HG03432 (cell line): ENCODE measurements at regions not wholly inside any gene's neighbourhood (a gene's known extent, or its start where the extent isn't known, plus 50 kb on each side); places are given as distances from the start of the nearest gene placed in this dataset.
"Not testable (repeated sequence)": the region's sequence is repeated elsewhere in the genome, so short reads cannot be mapped to it uniquely, and the experiment has no call there.

Experiments
- ATAC-seq: cut with Tn5 transposase; IDR thresholded peaks from one replicate; pipeline ENCODE4 v1.9.1; 2021; ENCODE audit warnings: mild to moderate bottlenecking, moderate library complexity; ENCODE audit not compliant: unreplicated experiment

- ATAC-seq, result peak; percentile 72
These were observed 92.6 kb upstream of the THOC3 start for GRCh38 chr5:176060472-176061268.

DNA sequence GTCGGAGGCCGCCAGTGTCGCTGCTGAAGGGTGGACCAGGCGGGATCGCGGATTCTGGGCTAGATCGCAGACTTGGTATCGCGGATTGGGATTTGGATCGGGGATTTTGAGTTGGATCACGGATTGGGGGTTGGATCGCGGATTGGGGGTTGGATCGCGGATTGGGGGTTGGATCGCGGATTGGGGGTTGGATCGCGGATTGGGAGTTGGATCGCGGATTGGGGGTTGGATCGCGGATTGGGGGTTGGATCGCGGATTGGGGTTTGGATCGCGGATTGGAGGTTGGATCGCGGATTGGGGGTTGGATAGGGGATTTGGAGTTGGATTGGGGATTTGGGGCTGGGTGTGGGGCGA lies 93.1 kb upstream of the THOC3 start:
- ATAC-seq, result not testable (repeated sequence)

DNA sequence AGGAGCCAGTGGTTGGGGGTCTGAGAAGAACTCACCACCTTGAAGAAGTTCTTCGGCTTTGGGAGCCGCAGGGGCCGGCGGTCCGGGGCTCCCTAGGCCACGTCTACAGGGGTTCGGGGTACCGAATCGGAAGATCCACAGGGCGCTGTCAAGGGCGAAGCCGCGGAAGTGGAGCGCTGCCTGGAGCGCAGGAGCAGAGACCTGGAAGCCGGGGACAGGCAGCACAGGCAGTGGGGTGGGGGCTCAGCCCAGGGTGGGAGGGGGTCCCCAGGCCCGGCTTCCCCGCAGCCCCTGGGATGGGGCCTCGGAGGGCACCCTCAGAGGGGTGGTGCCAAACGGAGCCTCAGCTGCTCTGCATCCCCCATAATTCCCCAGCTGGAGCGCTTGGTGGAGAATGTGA lies 93.5 kb upstream of the THOC3 start:
- ATAC-seq, result not testable (repeated sequence)

GRCh38 chr5:176066262-176066945 lies 98.3 kb upstream of the THOC3 start:
- not testable (repeated sequence) for ATAC-seq

DNA sequence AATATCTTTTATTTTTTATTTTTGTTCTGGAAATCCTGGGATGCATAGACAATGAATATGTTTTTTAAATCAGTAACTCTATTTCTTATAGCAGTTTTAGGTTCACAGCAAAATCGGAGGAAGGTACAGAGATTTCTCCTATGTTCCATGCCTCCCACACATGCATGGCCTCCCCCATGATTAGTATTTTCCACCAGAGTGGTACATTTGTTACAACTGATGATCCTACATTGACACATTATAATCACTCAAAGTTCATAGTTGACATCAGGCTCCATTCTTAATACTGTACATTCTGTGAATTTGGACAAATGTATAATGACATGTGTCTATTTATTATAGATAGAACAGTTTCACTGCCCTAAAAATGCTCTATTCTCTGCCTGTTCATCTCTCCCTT lies 99.0 kb upstream of the THOC3 start:
- not testable (repeated sequence) for ATAC-seq

DNA sequence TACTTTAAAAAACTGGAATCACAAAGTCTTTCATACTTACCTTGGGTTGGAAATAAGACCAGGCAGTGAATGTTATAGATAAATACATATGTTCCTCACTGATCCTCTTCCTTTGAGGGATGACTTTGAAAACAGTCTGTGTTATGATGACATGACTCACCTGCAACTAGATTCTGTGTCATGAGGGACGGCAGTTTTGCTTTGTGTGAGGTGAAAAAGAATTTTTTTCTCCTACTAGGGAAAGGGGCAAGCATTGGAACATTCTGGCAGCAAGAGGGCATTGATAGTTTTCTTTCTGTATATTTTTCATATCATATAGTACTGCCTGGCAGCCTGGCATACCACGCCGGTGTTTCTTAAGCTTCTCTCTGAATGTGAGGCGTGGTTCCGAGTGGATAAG lies 99.8 kb upstream of the THOC3 start:
- ATAC-seq, result not testable (repeated sequence)

DNA sequence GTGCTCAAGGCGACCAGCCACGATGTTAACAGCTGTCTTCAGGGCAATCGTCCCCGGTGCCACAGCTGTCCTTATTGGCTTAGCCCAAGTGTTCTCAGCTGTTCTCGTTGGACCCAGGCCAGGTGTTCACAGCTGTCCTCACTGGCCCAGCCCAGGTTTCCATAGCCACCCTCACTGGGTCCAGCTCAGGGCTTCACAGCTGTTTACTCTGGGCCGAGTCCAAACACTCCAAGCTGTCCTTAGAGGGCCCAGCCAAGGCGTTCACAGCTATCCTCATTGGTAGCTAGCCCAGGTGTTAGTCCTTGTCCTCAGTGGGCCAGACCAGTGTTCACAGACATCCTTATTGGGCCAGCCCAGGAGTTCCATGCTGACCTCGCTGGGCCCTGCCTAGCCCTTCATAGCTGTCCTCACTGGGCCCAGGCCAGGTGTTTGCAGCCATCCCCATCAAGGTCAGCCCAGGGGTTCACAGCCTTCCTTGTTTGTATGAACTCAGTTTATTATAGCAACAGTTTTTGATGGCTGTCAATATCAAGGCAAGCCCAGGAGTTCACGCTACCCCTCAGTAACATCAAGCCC lies 106.0 kb upstream of the THOC3 start:
- ATAC-seq, result not testable (repeated sequence)

DNA sequence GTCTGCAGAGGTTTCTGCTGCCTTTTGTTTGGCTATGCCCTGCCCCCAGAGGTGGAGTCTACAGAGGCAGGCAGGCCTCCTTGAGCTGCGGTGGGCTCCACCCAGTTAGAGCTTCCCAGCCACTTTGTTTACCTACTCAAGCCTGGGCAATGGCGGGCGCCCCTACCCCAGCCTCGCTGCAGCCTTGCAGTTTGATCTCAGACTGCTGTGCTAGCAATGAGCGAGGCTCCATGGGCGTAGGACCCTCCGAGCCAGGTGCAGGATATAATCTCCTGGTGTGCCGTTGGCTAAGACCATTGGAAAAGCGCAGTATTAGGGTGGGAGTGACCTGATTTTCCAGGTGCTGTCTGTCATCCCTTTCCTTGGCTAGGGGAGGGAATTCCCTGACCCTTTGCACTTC lies 115.6 kb upstream of the THOC3 start:
- ATAC-seq, result not testable (repeated sequence)

DNA sequence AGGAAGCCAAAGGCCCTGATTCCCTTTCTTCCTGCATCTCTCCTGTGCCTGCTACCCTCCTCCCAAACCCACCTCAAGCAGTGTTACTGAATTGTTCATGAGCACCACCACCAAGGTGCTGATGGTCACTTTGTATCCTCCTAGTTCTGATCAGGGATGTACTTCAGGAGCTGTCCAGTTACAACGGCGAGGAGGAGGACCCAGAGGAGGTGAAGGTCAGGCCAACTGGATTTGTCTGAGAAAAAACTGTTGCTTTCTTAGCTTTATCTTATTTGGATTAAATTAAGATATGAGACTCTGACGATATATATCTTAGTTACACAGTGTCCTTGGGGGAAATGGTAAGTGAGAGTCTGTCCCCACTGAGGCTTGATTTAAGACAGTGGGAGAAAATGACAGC lies 135.0 kb upstream of the THOC3 start:
- ATAC-seq, result not testable (repeated sequence)

- not testable (repeated sequence) for ATAC-seq
These were observed 125.3 kb upstream of the SIMC1 start for GRCh38 chr5:176112888-176113287.

DNA sequence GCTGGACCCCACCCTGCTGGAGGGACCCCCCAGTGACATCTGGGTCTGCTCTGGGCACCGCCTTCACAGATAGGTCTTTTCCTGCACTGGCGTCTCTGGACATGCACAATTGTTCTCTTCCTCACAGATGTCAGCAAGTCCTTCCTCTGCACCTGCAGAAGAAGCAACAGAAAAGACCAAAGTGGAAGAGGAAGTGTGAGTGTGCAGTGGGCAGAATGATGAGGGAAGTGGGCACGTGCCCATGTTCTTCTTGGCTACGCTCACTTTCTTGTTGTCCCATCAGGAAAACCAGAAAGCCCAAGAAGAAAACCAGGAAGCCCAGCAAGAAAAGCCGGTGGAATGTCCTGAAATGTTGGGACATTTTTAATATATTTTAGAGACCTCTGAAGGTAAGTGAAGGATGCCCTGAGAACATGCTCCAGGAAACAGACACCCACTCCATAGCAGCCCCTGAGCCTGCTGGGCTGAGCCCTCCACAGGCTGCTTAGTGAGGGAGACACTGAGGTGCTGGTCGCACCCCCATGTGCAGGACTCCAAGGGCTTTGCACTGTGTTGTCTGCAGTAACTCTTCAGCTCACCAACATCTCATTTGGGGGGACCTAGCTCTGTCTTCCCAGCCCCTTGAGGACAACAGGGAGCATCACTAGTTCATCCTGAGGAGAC lies 124.4 kb upstream of the SIMC1 start:
- not testable (repeated sequence) for ATAC-seq

GRCh38 chr5:176114825-176115224 lies 123.4 kb upstream of the SIMC1 start:
- not testable (repeated sequence) for ATAC-seq

- not testable (repeated sequence) for ATAC-seq
These were observed 120.5 kb upstream of the SIMC1 start for GRCh38 chr5:176117699-176118238.

GRCh38 chr5:176122361-176122760 lies 115.9 kb upstream of the SIMC1 start:
- not testable (repeated sequence) for ATAC-seq

DNA sequence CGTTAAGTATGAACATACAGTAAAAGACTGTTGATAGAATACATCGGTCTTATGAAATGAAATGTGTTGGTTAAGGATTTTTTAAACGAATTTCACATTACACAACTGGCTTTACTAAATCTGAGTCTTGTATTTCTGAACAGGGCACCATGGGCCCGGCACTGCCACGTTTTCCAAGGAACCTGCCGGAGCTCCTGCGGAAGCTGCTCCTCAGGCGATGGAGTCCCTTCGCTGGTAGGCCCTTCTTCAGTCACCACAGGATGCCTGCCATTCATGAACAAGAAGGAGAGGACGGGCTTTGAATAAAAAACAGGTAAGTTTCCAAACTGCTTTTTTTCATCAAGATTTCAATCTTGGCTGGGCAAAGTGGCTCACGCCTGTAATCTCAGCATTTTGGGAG lies 114.1 kb upstream of the SIMC1 start:
- not testable (repeated sequence) for ATAC-seq

DNA sequence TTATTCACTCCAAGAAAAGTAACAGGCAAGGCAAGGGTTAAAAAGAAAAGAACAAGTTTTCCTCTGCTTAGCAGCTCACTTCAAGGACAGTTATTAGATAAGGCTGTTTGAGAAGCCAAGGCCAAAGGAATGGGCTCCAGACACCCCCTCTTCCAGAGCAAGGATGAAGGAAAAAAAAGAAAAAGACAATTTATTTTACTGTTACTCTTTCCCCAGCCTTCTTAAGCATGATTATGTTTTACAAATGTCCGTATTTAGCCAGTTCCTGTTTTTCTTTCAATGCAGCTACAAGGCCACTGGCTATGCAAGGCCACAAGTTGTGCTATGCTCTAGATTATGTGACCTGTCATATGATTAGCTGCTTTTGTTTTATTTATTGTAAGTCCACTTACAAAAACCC lies 106.5 kb upstream of the SIMC1 start:
- no peak for ATAC-seq

- ATAC-seq, result no peak
These were observed 105.5 kb upstream of the SIMC1 start for GRCh38 chr5:176132471-176133288.

GRCh38 chr5:176133289-176133870 lies 104.8 kb upstream of the SIMC1 start:
- no peak for ATAC-seq

- no peak for ATAC-seq
These were observed 104.3 kb upstream of the SIMC1 start for GRCh38 chr5:176133877-176134276.
